DND-41 (cell line): ENCODE measurements at regions not wholly inside any gene's neighbourhood (a gene's known extent, or its start where the extent isn't known, plus 50 kb on each side); places are given as distances from the start of the nearest gene placed in this dataset.

Source experiments
- ATAC-seq: fragments of 200-7000 bp; cut with Tn5 transposase; 3 replicates; pipeline ENCODE4 v1.9.1; 2021; ENCODE audit warnings: low read depth; ENCODE audit not compliant: insufficient read depth
- DNase-seq: peaks from one replicate; pipeline ENCODE4 v3.0.0-alpha.2; 2020
- H2AFZ ChIP-seq: 2 replicates; pipeline ENCODE4 v1.6.0; 2012; ENCODE audit warnings: low read depth, low read length
- H3K27ac ChIP-seq: 2 replicates; pipeline ENCODE4 v1.5.1; 2012; ENCODE audit warnings: low read length, inconsistent platforms
- H3K27me3 ChIP-seq: fragments of 200-600 bp; sonication (generic); 2 replicates; pipeline ENCODE4 v1.6.0; 2012; ENCODE audit warnings: low read length, mild to moderate bottlenecking, inconsistent platforms; ENCODE audit not compliant: insufficient read depth, poor library complexity
- H3K36me3 ChIP-seq: 2 replicates; pipeline ENCODE4 v1.5.1; 2012; ENCODE audit warnings: low read length, inconsistent platforms; ENCODE audit not compliant: insufficient read depth
- H3K4me1 ChIP-seq: 2 replicates; pipeline ENCODE4 v1.5.1; 2012; ENCODE audit warnings: mild to moderate bottlenecking, low read length; ENCODE audit not compliant: insufficient read depth
- H3K4me2 ChIP-seq: 2 replicates; pipeline ENCODE4 v1.6.0; 2012; ENCODE audit warnings: mild to moderate bottlenecking, moderate library complexity, low read length, inconsistent platforms; ENCODE audit not compliant: insufficient read depth
- H3K4me3 ChIP-seq, 2 experiments: fragments of 200-600 bp in 1 of 2; shearing (Covaris generic) in 1 of 2; 2 replicates each; pipeline ENCODE4 v1.5.1; 2012 to 2016; ENCODE audit warnings: inconsistent platforms in 2 of 2, low read length in 2 of 2, mild to moderate bottlenecking in 2 of 2, low read depth in 1 of 2, moderate library complexity in 1 of 2
- H3K79me2 ChIP-seq: 2 replicates; pipeline ENCODE4 v1.6.0; 2012; ENCODE audit warnings: low read length, inconsistent platforms; ENCODE audit not compliant: insufficient read depth
- H3K9ac ChIP-seq: 2 replicates; pipeline ENCODE4 v1.6.0; 2012; ENCODE audit warnings: low read depth, mild to moderate bottlenecking, inconsistent platforms, low read length, moderate library complexity
- H3K9me3 ChIP-seq: 2 replicates; pipeline ENCODE4 v1.5.1; 2012; ENCODE audit warnings: low read length, moderate library complexity, mild to moderate bottlenecking, inconsistent platforms; ENCODE audit not compliant: insufficient read depth, severe bottlenecking
- H4K20me1 ChIP-seq: 2 replicates; pipeline ENCODE4 v1.6.0; 2012; ENCODE audit warnings: low read length; ENCODE audit not compliant: insufficient read depth
- CTCF ChIP-seq: IDR thresholded peaks from 2 replicates; pipeline ENCODE4 v1.5.1; 2012; ENCODE audit warnings: borderline replicate concordance, low read length, moderate library complexity, mild to moderate bottlenecking; ENCODE audit not compliant: poor library complexity, severe bottlenecking; ENCODE audit errors: extremely low read depth
- EZH2 ChIP-seq: IDR thresholded peaks from 3 replicates; pipeline ENCODE4 v1.6.1; 2012; ENCODE audit warnings: borderline replicate concordance, low read depth, mild to moderate bottlenecking, moderate library complexity, low read length, inconsistent platforms; ENCODE audit not compliant: severe bottlenecking

- Histone ChIP-seq H3K27ac (no peak overlapping the region), H3K79me2 (no peaks in the 10 kb centered on the region), H3K4me1 (no peaks in the 10 kb centered on the region), H4K20me1 (no peaks in the 10 kb centered on the region), H2AFZ (no peak overlapping the region), H3K9ac (no peak overlapping the region), H3K9me3 (no peaks in the 10 kb centered on the region), H3K4me2 (no peak overlapping the region), H3K36me3 (no peaks in the 10 kb centered on the region), H3K27me3 (no peaks in the 10 kb centered on the region), H3K4me3 (no peak overlapping the region)
- no peak for ATAC-seq
- no peak for DNase-seq
- no peak for TF ChIP-seq EZH2
- TF ChIP-seq CTCF: no peak
These were observed 99.4 kb downstream of the ADSS2 start for GRCh38 chr1:244352156-244352830.

GRCh38 chr1:244353551-244354091 is 98.1 kb downstream of the ADSS2 start:
- no peak for TF ChIP-seq EZH2
- no peak for TF ChIP-seq CTCF
- no peaks in the 10 kb centered on the region for H3K27me3 ChIP-seq
- no peak for DNase-seq
- no peak overlapping the region for H2AFZ ChIP-seq
- H3K9me3 ChIP-seq: no peaks in the 10 kb centered on the region
- H3K4me1 ChIP-seq: no peaks in the 10 kb centered on the region
- no peaks in the 10 kb centered on the region for H3K36me3 ChIP-seq
- no peaks in the 10 kb centered on the region for H4K20me1 ChIP-seq
- ATAC-seq: no peak
- no peaks in the 10 kb centered on the region for H3K79me2 ChIP-seq
- no peak overlapping the region for H3K9ac ChIP-seq
- H3K4me3 ChIP-seq: no peak overlapping the region
- no peak overlapping the region for H3K4me2 ChIP-seq
- H3K27ac ChIP-seq: no peak overlapping the region

GRCh38 chr1:244354810-244355278 is 96.9 kb downstream of the ADSS2 start:
- Histone ChIP-seq H3K27ac (no peak overlapping the region), H3K9ac (no peak overlapping the region), H3K4me3 (no peak overlapping the region), H3K36me3 (no peaks in the 10 kb centered on the region), H2AFZ (no peak overlapping the region), H3K79me2 (no peaks in the 10 kb centered on the region), H3K27me3 (no peaks in the 10 kb centered on the region), H3K4me2 (no peak overlapping the region), H3K4me1 (no peaks in the 10 kb centered on the region), H3K9me3 (no peaks in the 10 kb centered on the region), H4K20me1 (no peaks in the 10 kb centered on the region)
- TF ChIP-seq EZH2 (no peak), CTCF (no peak)
- DNase-seq: no peak
- no peak for ATAC-seq
